Mesothelial cell of epicardium (in vitro differentiated cells): ENCODE measurements at regions not wholly inside any gene's neighbourhood (a gene's known extent, or its start where the extent isn't known, plus 50 kb on each side); places are given as distances from the start of the nearest gene placed in this dataset.
"Not testable (repeated sequence)": the region's sequence is repeated elsewhere in the genome, so short reads cannot be mapped to it uniquely, and the experiment has no call there.

Experiments used
- DNase-seq, 2 experiments: peaks; one replicate each; pipeline ENCODE4 v3.0.0; 2021; ENCODE audit warnings: low spot score in 2 of 2; ENCODE audit not compliant: unreplicated experiment in 2 of 2
- H3K27ac Mint-ChIP-seq: 2 replicates; pipeline ENCODE4 v1.8.0; 2021; ENCODE audit warnings: mixed read lengths
- H3K27me3 Mint-ChIP-seq: 2 replicates; pipeline ENCODE4 v1.8.0; 2021; ENCODE audit warnings: low read depth, mixed read lengths
- H3K36me3 Mint-ChIP-seq: 2 replicates; pipeline ENCODE4 v1.8.0; 2021; ENCODE audit warnings: mixed read lengths
- H3K4me1 Mint-ChIP-seq: 2 replicates; pipeline ENCODE4 v1.8.0; 2021; ENCODE audit warnings: mixed read lengths
- H3K4me3 Mint-ChIP-seq: 2 replicates; pipeline ENCODE4 v1.8.0; 2021; ENCODE audit warnings: mild to moderate bottlenecking, moderate library complexity, mixed read lengths
- H3K9me3 Mint-ChIP-seq: 2 replicates; pipeline ENCODE4 v1.8.0; 2021; ENCODE audit warnings: mixed read lengths
- TF ChIP-seq, protein P1 (sequence below): fragments of 200-600 bp; sonication (generic); IDR thresholded peaks from one replicate; pipeline ENCODE4 v1.5.0; 2021; ENCODE audit warnings: antibody characterized with exemption; ENCODE audit not compliant: unreplicated experiment

DNA sequence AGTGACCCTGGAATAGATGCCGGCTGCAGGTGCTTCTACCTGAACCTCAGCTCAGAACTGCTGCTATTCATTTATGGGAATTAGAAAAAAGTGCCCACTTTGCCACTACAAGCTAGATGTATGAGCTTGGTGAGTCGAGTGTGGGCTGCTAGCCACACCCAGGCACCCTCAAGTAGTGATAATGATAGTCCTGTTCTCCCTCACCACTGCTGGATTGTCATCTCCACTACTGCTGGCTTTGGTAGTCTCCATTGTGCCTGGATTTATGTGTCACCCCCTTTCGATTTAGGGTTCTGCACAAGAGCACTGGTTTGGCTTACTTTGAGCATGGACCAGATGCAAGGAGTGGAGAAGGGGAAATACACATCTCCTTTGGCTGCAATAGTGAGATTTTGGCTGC, 73.0 kb upstream of the N4BP1 start:
- no peaks in the 10 kb centered on the region for H3K36me3 Mint-ChIP-seq
- TF ChIP-seq, protein P1, sequence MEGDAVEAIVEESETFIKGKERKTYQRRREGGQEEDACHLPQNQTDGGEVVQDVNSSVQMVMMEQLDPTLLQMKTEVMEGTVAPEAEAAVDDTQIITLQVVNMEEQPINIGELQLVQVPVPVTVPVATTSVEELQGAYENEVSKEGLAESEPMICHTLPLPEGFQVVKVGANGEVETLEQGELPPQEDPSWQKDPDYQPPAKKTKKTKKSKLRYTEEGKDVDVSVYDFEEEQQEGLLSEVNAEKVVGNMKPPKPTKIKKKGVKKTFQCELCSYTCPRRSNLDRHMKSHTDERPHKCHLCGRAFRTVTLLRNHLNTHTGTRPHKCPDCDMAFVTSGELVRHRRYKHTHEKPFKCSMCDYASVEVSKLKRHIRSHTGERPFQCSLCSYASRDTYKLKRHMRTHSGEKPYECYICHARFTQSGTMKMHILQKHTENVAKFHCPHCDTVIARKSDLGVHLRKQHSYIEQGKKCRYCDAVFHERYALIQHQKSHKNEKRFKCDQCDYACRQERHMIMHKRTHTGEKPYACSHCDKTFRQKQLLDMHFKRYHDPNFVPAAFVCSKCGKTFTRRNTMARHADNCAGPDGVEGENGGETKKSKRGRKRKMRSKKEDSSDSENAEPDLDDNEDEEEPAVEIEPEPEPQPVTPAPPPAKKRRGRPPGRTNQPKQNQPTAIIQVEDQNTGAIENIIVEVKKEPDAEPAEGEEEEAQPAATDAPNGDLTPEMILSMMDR, result no peak
- DNase-seq, result no peak
- H3K4me3 Mint-ChIP-seq, result no peak overlapping the region
- H3K27me3 Mint-ChIP-seq, result peaks cover 43% of the 10 kb centered on the region
- no peaks in the 10 kb centered on the region for H3K9me3 Mint-ChIP-seq
- no peak overlapping the region for H3K27ac Mint-ChIP-seq
- H3K4me1 Mint-ChIP-seq, result no peaks in the 10 kb centered on the region

DNA sequence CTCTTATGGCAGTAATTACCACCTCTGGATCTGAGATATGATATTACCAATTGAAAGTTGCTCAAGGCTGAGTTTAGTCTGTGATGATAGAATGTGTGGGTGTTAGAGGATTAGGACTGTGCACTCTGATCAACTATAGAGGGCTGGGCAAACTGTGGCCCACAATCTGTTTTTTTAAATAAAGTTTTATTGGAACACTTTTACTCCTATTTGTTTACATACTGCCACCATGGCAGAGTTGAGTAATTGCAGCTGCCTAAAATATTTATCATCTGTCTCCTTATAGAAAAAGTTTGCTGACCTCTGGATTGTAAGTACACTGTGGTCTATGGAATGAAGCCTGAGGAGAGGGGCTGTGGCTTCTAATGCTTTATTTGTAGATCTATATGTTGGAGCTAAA, 71.5 kb upstream of the N4BP1 start:
- Mint-ChIP-seq H3K4me1 (no peaks in the 10 kb centered on the region), H3K9me3 (no peaks in the 10 kb centered on the region), H3K36me3 (no peaks in the 10 kb centered on the region), H3K27me3 (peaks cover 37% of the 10 kb centered on the region), H3K27ac (no peak overlapping the region), H3K4me3 (no peak overlapping the region)
- no peak for DNase-seq
- TF ChIP-seq, protein P1, result peak; percentile 24

DNA sequence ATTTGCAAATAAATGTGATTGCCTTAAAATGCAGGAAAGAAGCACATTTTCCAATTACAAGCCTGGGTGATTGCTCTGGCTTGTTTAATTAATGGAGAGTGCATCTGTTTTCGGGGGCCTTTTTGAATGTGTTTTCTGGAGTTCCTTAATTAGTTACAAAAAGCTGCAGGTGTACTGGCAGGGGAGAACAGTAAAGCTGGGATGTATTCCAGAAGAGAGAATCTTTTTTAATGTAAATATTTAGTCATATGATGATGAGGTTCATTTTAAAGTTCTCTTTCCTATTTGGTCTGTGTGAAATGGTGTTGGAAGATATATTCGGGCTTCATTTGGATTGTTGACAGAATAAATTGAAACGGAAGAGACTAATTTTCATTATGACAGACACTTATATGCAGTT, 70.9 kb upstream of the N4BP1 start:
- Mint-ChIP-seq H3K27me3 (peaks cover 31% of the 10 kb centered on the region), H3K27ac (no peak overlapping the region), H3K4me3 (no peak overlapping the region), H3K4me1 (no peaks in the 10 kb centered on the region), H3K9me3 (no peaks in the 10 kb centered on the region), H3K36me3 (no peaks in the 10 kb centered on the region)
- no peak for DNase-seq
- TF ChIP-seq, protein P1, result no peak

DNA sequence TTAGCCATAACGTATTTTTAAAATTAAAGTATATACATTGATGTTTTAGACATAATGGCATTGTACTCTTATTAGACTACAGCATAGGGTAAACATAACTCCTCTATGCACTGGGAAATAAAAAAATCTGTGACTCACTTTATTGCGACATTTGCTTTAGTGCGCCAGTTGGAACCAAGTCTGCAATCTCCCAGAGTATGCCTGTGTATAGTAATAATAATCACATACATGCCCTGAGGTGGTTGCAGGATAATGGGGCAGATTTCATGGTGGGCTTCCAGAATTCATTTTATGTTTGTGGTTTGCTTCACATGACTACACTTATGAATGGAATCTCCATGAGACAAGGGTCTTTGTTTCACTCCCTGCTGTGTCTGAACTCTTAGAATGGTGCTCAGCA, 66.9 kb upstream of the N4BP1 start:
- TF ChIP-seq, protein P1, result no peak
- Mint-ChIP-seq H3K27ac (no peak overlapping the region), H3K9me3 (peaks cover 14% of the 10 kb centered on the region), H3K4me1 (no peaks in the 10 kb centered on the region), H3K27me3 (peaks cover 15% of the 10 kb centered on the region), H3K36me3 (no peaks in the 10 kb centered on the region), H3K4me3 (no peak overlapping the region)
- DNase-seq, result no peak

DNA sequence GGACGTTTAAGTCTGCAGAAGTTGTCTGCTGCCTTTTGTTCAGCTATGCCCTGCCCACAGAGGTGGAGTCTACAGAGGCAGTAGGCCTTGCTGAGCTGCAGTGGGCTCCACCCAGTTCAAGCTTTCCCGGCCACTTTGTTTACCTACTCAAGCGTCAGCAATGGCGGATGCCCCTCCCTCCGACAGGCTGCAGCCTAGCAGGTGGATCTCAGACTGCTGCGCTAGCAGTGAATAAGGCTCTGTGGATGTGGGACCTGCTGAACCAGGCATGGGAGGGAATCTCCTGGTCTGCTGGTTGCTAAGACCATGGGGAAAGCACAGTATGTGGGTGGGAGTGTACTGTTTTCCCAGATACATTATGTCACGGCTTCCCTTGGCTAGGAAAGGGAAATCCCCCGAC, 58.2 kb upstream of the N4BP1 start:
- not testable (repeated sequence) for H3K4me1 Mint-ChIP-seq, H3K27me3 Mint-ChIP-seq, H3K27ac Mint-ChIP-seq, H3K4me3 Mint-ChIP-seq, DNase-seq, H3K36me3 Mint-ChIP-seq
- H3K9me3 Mint-ChIP-seq, result peaks cover 25% of the 10 kb centered on the region

DNA sequence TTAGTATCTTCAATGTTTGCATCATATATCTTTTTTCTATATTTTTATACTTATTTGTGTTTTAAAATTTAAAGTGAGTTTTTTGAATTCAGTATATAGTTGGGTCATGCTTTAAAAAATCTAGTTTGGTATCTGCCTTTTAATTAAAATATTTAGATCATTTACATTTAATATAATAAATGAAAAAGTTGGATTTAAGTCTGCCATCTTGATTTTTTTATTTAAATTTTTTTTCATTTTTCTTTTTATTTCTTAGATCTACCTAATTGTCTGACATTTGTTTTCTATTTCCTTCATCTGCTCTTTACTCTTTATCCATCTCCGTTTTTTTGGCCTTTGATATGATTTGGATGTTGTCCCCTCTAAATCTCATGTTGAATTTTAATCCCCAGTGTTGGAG, 50.0 kb upstream of the N4BP1 start:
- Mint-ChIP-seq H3K27me3 (no peaks in the 10 kb centered on the region), H3K9me3 (peaks cover 43% of the 10 kb centered on the region)

More for the DNA sequence above, 50.0 kb upstream of the N4BP1 start:
- H3K27ac Mint-ChIP-seq, result no peak overlapping the region
- H3K36me3 Mint-ChIP-seq, result peaks cover 4% of the 10 kb centered on the region
- DNase-seq, result no peak
- no peak overlapping the region for H3K4me3 Mint-ChIP-seq
- no peaks in the 10 kb centered on the region for H3K4me1 Mint-ChIP-seq
- TF ChIP-seq, protein P1, result no peak
